Mesendoderm (in vitro differentiated cells): ENCODE measurements at regions not wholly inside any gene's neighbourhood (a gene's known extent, or its start where the extent isn't known, plus 50 kb on each side); places are given as distances from the start of the nearest gene placed in this dataset.

Experiments
- DNase-seq: peaks from one replicate; pipeline ENCODE4 v3.0.0; 2013
- H2AK5ac ChIP-seq: 2 replicates; pipeline ENCODE4 v1.6.1; 2013; ENCODE audit warnings: low read length, inconsistent platforms
- H2BK120ac ChIP-seq: 2 replicates; pipeline ENCODE4 v1.6.1; 2013; ENCODE audit warnings: low read depth, mild to moderate bottlenecking, low read length, moderate library complexity, mixed read lengths
- H2BK15ac ChIP-seq: replicated peaks from 2 replicates; pipeline ENCODE4 v1.6.1; 2013; ENCODE audit warnings: low read depth, mild to moderate bottlenecking, moderate library complexity
- H2BK5ac ChIP-seq: 2 replicates; pipeline ENCODE4 v1.6.1; 2013; ENCODE audit warnings: low read length, inconsistent platforms
- H3K18ac ChIP-seq: 2 replicates; pipeline ENCODE4 v1.6.1; 2013; ENCODE audit warnings: mild to moderate bottlenecking, low read length, mixed read lengths
- H3K23ac ChIP-seq: one replicate; pipeline ENCODE4 v1.6.1; 2013; ENCODE audit warnings: low read length
- H3K27ac ChIP-seq: 2 replicates; pipeline ENCODE4 v1.5.1; 2013; ENCODE audit warnings: low read depth, mild to moderate bottlenecking, inconsistent platforms, low read length, moderate library complexity
- H3K27me3 ChIP-seq: 2 replicates; pipeline ENCODE4 v1.6.1; 2013; ENCODE audit warnings: low read length, control low read depth, mild to moderate bottlenecking, inconsistent platforms; ENCODE audit not compliant: insufficient read depth, poor library complexity
- H3K36me3 ChIP-seq: 2 replicates; pipeline ENCODE4 v1.6.1; 2013; ENCODE audit warnings: low read length, inconsistent platforms; ENCODE audit not compliant: control insufficient read depth, insufficient read depth
- H3K4ac ChIP-seq: one replicate; pipeline ENCODE4 v1.6.1; 2013; ENCODE audit warnings: low read depth, mild to moderate bottlenecking, low read length, moderate library complexity
- H3K4me1 ChIP-seq: 2 replicates; pipeline ENCODE4 v1.6.1; 2013; ENCODE audit warnings: low read depth, low read length, inconsistent platforms; ENCODE audit not compliant: control insufficient read depth
- H3K4me2 ChIP-seq: 2 replicates; pipeline ENCODE4 v1.6.1; 2013; ENCODE audit warnings: low read length
- H3K4me3 ChIP-seq: 2 replicates; pipeline ENCODE4 v1.5.1; 2013; ENCODE audit warnings: mild to moderate bottlenecking, low read length
- H3K56ac ChIP-seq: one replicate; pipeline ENCODE4 v1.6.1; 2013; ENCODE audit warnings: low read length
- H3K79me1 ChIP-seq: 2 replicates; pipeline ENCODE4 v1.6.1; 2013; ENCODE audit warnings: low read length, inconsistent platforms
- H3K79me2 ChIP-seq: 2 replicates; pipeline ENCODE4 v1.6.1; 2013; ENCODE audit warnings: mild to moderate bottlenecking, low read length; ENCODE audit not compliant: control insufficient read depth, insufficient read depth
- H3K9ac ChIP-seq: 2 replicates; pipeline ENCODE4 v1.6.1; 2013; ENCODE audit warnings: low read length, inconsistent platforms
- H4K5ac ChIP-seq: one replicate; pipeline ENCODE4 v1.6.1; 2013; ENCODE audit warnings: low read length
- H4K8ac ChIP-seq: one replicate; pipeline ENCODE4 v1.6.1; 2013; ENCODE audit warnings: low read depth, mild to moderate bottlenecking, control low read depth, low read length, moderate library complexity
- WGBS: extraction: QIAGEN DNeasy Blood & Tissue Kit; methylation state at CpG from one replicate; pipeline ENCODE4 v1.1.7; 2013; ENCODE audit warnings: low lambda C conversion rate, missing lambda C conversion rate; ENCODE audit not compliant: insufficient coverage; ENCODE audit errors: extremely low coverage; 5-methylcytosine and 5-hydroxymethylcytosine counted together

- H2BK5ac ChIP-seq: no peak overlapping the region
- H2AK5ac ChIP-seq: no peak overlapping the region
- H3K4me1 ChIP-seq: no peaks in the 10 kb centered on the region
- no peak for DNase-seq
- no peak overlapping the region for H4K8ac ChIP-seq
- no peaks in the 10 kb centered on the region for H3K27me3 ChIP-seq
- no peaks in the 10 kb centered on the region for H3K79me2 ChIP-seq
- H3K36me3 ChIP-seq: no peaks in the 10 kb centered on the region
- no peak overlapping the region for H3K4me2 ChIP-seq
- H2BK120ac ChIP-seq: no peak overlapping the region
- no peak overlapping the region for H3K23ac ChIP-seq
- H3K79me1 ChIP-seq: no peaks in the 10 kb centered on the region
- no peak overlapping the region for H3K56ac ChIP-seq
- H4K5ac ChIP-seq: no peak overlapping the region
- H3K18ac ChIP-seq: no peak overlapping the region
- no peak overlapping the region for H2BK15ac ChIP-seq
- no peak overlapping the region for H3K27ac ChIP-seq
- no CpG with 5 or more reads among the region's 3 CpGs for WGBS
- H3K9ac ChIP-seq: no peak overlapping the region
- no peak overlapping the region for H3K4me3 ChIP-seq
- no peak overlapping the region for H3K4ac ChIP-seq
Observed at GRCh38 chr16:52265446-52265861, 281.5 kb downstream of the TOX3 start.

DNA sequence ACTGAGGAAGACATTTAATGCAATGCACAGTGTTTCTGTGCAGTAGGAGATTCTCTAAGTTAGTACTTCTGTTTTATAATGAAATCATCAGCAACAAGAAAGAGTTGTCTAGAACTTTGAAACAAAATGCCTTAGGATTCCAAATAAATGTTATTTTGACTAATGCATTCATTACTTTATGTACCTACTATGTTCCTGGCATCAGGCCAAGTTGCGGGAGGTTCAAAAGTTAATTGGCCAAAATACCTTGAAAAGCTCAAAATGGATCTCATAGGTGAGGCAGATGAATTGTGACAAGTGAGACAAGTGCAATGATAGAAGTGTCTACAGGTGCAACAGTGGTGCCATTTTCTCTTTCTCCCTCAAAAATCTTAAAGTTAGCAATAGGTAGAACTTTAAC is 289.4 kb downstream of the TOX3 start:
- no peak overlapping the region for H3K9ac ChIP-seq
- no peak overlapping the region for H3K4me2 ChIP-seq
- no peak overlapping the region for H2BK120ac ChIP-seq
- H3K27me3 ChIP-seq: no peaks in the 10 kb centered on the region
- no peak overlapping the region for H3K27ac ChIP-seq
- no peak overlapping the region for H2BK15ac ChIP-seq
- H3K4ac ChIP-seq: no peak overlapping the region
- H3K56ac ChIP-seq: no peak overlapping the region
- WGBS: no CpG with 5 or more reads among the region's 1 CpG
- H3K23ac ChIP-seq: no peak overlapping the region
- no peak overlapping the region for H4K8ac ChIP-seq
- no peak overlapping the region for H2BK5ac ChIP-seq
- H3K4me3 ChIP-seq: no peak overlapping the region
- no peak overlapping the region for H4K5ac ChIP-seq
- no peak overlapping the region for H3K18ac ChIP-seq
- no peaks in the 10 kb centered on the region for H3K79me2 ChIP-seq
- H3K36me3 ChIP-seq: no peaks in the 10 kb centered on the region
- no peak for DNase-seq
- no peaks in the 10 kb centered on the region for H3K79me1 ChIP-seq
- no peak overlapping the region for H2AK5ac ChIP-seq
- no peaks in the 10 kb centered on the region for H3K4me1 ChIP-seq

DNA sequence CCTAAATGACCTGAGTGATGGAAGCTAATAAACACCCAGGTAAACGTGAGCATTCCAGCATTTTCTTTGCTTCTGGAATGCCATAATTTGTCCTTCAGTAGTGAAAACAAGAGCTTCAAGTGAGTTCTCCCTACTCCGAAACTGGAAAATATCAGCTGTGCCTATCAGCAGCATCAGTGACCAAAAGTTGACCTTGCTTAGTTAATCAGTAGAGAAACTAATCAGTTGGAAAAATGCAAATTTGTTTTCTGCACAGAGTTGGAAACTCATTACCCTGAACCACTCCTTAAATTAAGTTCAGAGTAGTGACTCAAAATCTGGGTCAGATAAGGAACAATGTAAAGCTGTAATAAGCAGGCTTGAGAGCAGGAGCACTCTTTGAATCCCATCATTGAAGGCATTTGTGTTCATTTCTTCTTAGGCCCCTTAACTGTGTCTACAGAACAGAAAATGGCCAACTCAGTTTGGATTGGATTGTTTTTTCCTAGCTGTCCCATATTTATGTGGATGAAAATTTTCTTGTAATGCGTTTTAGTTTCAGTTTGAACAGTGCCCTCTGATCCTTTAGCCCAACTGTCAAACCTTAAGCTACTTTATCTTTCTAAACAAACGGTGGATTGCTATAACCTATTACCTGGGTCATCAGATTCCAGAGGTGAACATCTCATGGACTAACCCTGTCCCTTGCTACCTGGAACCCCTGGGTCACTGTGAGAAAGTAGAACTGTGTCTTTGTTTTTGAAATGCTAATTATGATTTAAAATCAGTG is 290.4 kb downstream of the TOX3 start:
- Histone ChIP-seq H3K4me3 (no peak overlapping the region), H3K18ac (no peak overlapping the region), H3K56ac (no peak overlapping the region), H3K27me3 (no peaks in the 10 kb centered on the region), H3K4me2 (no peak overlapping the region), H2BK15ac (no peak overlapping the region), H2BK5ac (no peak overlapping the region), H2AK5ac (no peak overlapping the region), H3K4ac (no peak overlapping the region), H2BK120ac (no peak overlapping the region), H3K79me1 (no peaks in the 10 kb centered on the region), H3K36me3 (no peaks in the 10 kb centered on the region), H3K79me2 (no peaks in the 10 kb centered on the region), H3K9ac (no peak overlapping the region), H4K5ac (no peak overlapping the region), H3K27ac (no peak overlapping the region), H4K8ac (no peak overlapping the region), H3K4me1 (no peaks in the 10 kb centered on the region), H3K23ac (no peak overlapping the region)
- no CpG with 5 or more reads among the region's 4 CpGs for WGBS
- no peak for DNase-seq

DNA sequence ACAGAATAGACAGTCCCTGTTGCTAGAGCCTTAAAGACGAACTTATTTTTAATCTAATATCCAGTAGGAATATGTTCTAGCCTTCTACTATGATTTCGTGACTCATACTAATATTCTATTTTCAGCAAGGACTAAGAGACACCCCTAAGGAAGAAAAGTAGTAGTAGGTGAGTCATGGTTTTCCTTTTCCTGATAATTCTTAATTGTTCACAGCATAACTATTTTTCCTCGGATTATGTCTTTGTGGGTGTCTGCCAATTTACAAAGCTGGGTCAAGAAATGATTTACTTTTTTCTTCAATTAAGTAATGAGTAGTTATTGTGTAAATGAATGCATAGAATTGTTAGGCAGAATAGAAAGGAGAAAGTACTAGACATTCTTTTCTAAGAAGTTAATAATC is 292.2 kb downstream of the TOX3 start:
- Histone ChIP-seq H3K36me3 (no peaks in the 10 kb centered on the region), H3K4ac (no peak overlapping the region), H3K18ac (no peak overlapping the region), H3K23ac (no peak overlapping the region), H4K5ac (no peak overlapping the region), H2BK5ac (no peak overlapping the region), H4K8ac (no peak overlapping the region), H2BK120ac (no peak overlapping the region), H2BK15ac (no peak overlapping the region), H3K9ac (no peak overlapping the region), H3K4me2 (no peak overlapping the region), H3K27ac (no peak overlapping the region), H3K4me3 (no peak overlapping the region), H3K79me2 (no peaks in the 10 kb centered on the region), H3K79me1 (no peaks in the 10 kb centered on the region), H3K27me3 (no peaks in the 10 kb centered on the region), H2AK5ac (no peak overlapping the region), H3K4me1 (no peaks in the 10 kb centered on the region), H3K56ac (no peak overlapping the region)
- no CpG with 5 or more reads among the region's 3 CpGs for WGBS
- no peak for DNase-seq

- H3K27ac ChIP-seq: no peak overlapping the region
- H3K18ac ChIP-seq: no peak overlapping the region
- no peaks in the 10 kb centered on the region for H3K27me3 ChIP-seq
- no peak overlapping the region for H2BK15ac ChIP-seq
- no peaks in the 10 kb centered on the region for H3K79me2 ChIP-seq
- H2BK120ac ChIP-seq: no peak overlapping the region
- no peak overlapping the region for H3K23ac ChIP-seq
- no peak overlapping the region for H4K5ac ChIP-seq
- no peaks in the 10 kb centered on the region for H3K36me3 ChIP-seq
- H4K8ac ChIP-seq: no peak overlapping the region
- no CpG with 5 or more reads among the region's 2 CpGs for WGBS
- H3K56ac ChIP-seq: no peak overlapping the region
- no peak overlapping the region for H3K4me3 ChIP-seq
- no peak overlapping the region for H2BK5ac ChIP-seq
- no peak overlapping the region for H3K4ac ChIP-seq
- H3K4me2 ChIP-seq: no peak overlapping the region
- no peaks in the 10 kb centered on the region for H3K79me1 ChIP-seq
- DNase-seq: no peak
- H2AK5ac ChIP-seq: no peak overlapping the region
- no peak overlapping the region for H3K9ac ChIP-seq
- H3K4me1 ChIP-seq: no peaks in the 10 kb centered on the region
Observed at GRCh38 chr16:52252680-52253079, 294.3 kb downstream of the TOX3 start.

DNA sequence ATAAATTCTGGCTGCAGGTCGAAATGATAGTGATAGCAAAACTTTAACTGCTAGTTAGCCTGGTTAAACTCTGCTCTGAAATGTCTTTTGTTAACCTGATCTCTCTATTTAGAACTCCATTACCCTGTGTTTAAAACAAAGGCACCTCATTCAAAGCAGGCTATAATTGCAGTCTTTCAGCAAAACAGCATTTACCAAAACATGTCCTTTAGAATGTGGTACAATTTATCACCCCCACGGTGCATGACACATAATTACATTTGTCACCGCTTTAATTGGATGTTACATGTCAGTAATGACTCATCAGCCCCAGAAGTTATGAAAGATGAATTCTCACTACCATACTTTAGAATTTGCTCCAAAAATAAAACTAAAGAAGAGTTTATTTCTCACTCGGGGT is 295.4 kb downstream of the TOX3 start:
- Histone ChIP-seq H3K27ac (no peak overlapping the region), H2BK120ac (no peak overlapping the region), H3K79me1 (no peaks in the 10 kb centered on the region), H2BK15ac (no peak overlapping the region), H3K4me2 (no peak overlapping the region), H3K4ac (no peak overlapping the region), H3K23ac (no peak overlapping the region), H4K8ac (no peak overlapping the region), H3K79me2 (no peaks in the 10 kb centered on the region), H2BK5ac (no peak overlapping the region), H3K27me3 (no peaks in the 10 kb centered on the region), H3K18ac (no peak overlapping the region), H2AK5ac (no peak overlapping the region), H4K5ac (no peak overlapping the region), H3K4me3 (no peak overlapping the region), H3K4me1 (no peaks in the 10 kb centered on the region), H3K36me3 (no peaks in the 10 kb centered on the region), H3K9ac (no peak overlapping the region), H3K56ac (no peak overlapping the region)
- WGBS: no CpG with 5 or more reads among the region's 4 CpGs
- DNase-seq: no peak
